Prostate gland (tissue), 2 donors: ENCODE measurements at regions not wholly inside any gene's neighbourhood (a gene's known extent, or its start where the extent isn't known, plus 50 kb on each side); places are given as distances from the start of the nearest gene placed in this dataset.

Source experiments
- DNase-seq: peaks from one replicate; pipeline ENCODE4 v3.0.0-alpha.2; 2019; ENCODE audit warnings: low spot score
- H3K27ac ChIP-seq, 2 donors: fragments of 200-600 bp; sonication (generic); 2 replicates each; pipeline ENCODE4 v1.5.1; 2017 to 2019
- H3K27me3 ChIP-seq: fragments of 200-600 bp; sonication (generic); replicated peaks from 2 replicates; pipeline ENCODE4 v1.5.1; 2019; ENCODE audit not compliant: insufficient read depth
- H3K36me3 ChIP-seq, 2 donors: fragments of 200-600 bp; sonication (generic); 1 replicate in 1 of 2; 2 replicates in 1 of 2; pipeline versions ENCODE4 v1.5.1 to v1.8.1; 2017 to 2019
- H3K4me1 ChIP-seq: fragments of 200-600 bp; sonication (generic); replicated peaks from 2 replicates; pipeline ENCODE4 v1.5.1; 2019
- H3K4me3 ChIP-seq, 2 donors: fragments of 200-600 bp; sonication (generic); 2 replicates each; pipeline ENCODE4 v1.5.1; 2017 to 2019
- H3K9me3 ChIP-seq: fragments of 200-600 bp; sonication (generic); 2 replicates; pipeline ENCODE4 v1.5.1; 2017
- CTCF ChIP-seq, 4 experiments: fragments of 200-600 bp in 2 of 4; fragments of 450-650 bp in 2 of 4; sonication (generic) in 2 of 4; IDR thresholded peaks; 1 replicate in 3 of 4; 2 replicates in 1 of 4; pipeline ENCODE4 v1.5.1; 2016 to 2019; ENCODE audit warnings: antibody characterized with exemption in 4 of 4, mild to moderate bottlenecking in 2 of 4, moderate library complexity in 2 of 4
- POLR2A ChIP-seq: fragments of 450-650 bp; IDR thresholded peaks from one replicate; pipeline ENCODE4 v1.6.1; 2016; ENCODE audit warnings: antibody characterized with exemption, mild to moderate bottlenecking
- POLR2AphosphoS5 ChIP-seq: sonication (generic); formaldehyde crosslinking; IDR thresholded peaks from one replicate; pipeline ENCODE4 v1.6.1; 2017; ENCODE audit warnings: antibody characterized with exemption
- WGBS: methylation state at CpG from one replicate; pipeline ENCODE4 v1.1.5; 2018; 5-methylcytosine and 5-hydroxymethylcytosine counted together
- intact Hi-C: fragments of 100-400 bp; cut with DNase I; formaldehyde crosslinking; loops from one replicate; pipeline ENCODE4 v1.14.2; 2022

- 95% methylated on average over 16 of the region's 16 CpGs for WGBS
- Histone ChIP-seq H3K36me3 (no peaks in the 10 kb centered on the region), H3K27me3 (no peaks in the 10 kb centered on the region), H3K4me1 (no peaks in the 10 kb centered on the region), H3K27ac (no peak overlapping the region), H3K9me3 (no peaks in the 10 kb centered on the region), H3K4me3 (no peak overlapping the region)
- intact Hi-C loops, result no loop called here
- DNase-seq, result no peak
- TF ChIP-seq POLR2AphosphoS5, result no peak
- TF ChIP-seq CTCF (IDR thresholded peaks at IDR 0.05), result no peak
- no peak for TF ChIP-seq POLR2A
Observed at GRCh38 chr3:72047221-72047871, 262.4 kb upstream of the PROK2 start.

- no peaks in the 10 kb centered on the region for H3K4me1 ChIP-seq
- H3K9me3 ChIP-seq, result no peaks in the 10 kb centered on the region
- H3K27me3 ChIP-seq, result no peaks in the 10 kb centered on the region
- intact Hi-C loops, result no loop called here
- H3K36me3 ChIP-seq, result no peaks in the 10 kb centered on the region
- TF ChIP-seq POLR2A (no peak), POLR2AphosphoS5 (no peak), CTCF (IDR thresholded peaks at IDR 0.05) (no peak)
- H3K4me3 ChIP-seq, result no peak overlapping the region
- 78% methylated on average over 7 of the region's 7 CpGs for WGBS
- no peak for DNase-seq
- H3K27ac ChIP-seq, result no peak overlapping the region
Observed at GRCh38 chr3:72044231-72044855, 259.4 kb upstream of the PROK2 start.

GRCh38 chr3:72043204-72044133, 258.5 kb upstream of the PROK2 start:
- H3K27ac ChIP-seq, result no peak overlapping the region
- H3K36me3 ChIP-seq, result no peaks in the 10 kb centered on the region
- intact Hi-C loops, result no loop called here
- H3K27me3 ChIP-seq, result no peaks in the 10 kb centered on the region
- no peak for DNase-seq
- H3K4me1 ChIP-seq, result no peaks in the 10 kb centered on the region
- TF ChIP-seq CTCF (IDR thresholded peaks at IDR 0.05), result no peak
- no peak for TF ChIP-seq POLR2AphosphoS5
- TF ChIP-seq POLR2A, result no peak
- no peak overlapping the region for H3K4me3 ChIP-seq
- no peaks in the 10 kb centered on the region for H3K9me3 ChIP-seq
- WGBS, result 92% methylated on average over 3 of the region's 3 CpGs

- Histone ChIP-seq H3K4me3 (no peak overlapping the region), H3K9me3 (no peaks in the 10 kb centered on the region), H3K4me1 (no peaks in the 10 kb centered on the region), H3K27me3 (no peaks in the 10 kb centered on the region), H3K27ac (no peak overlapping the region), H3K36me3 (no peaks in the 10 kb centered on the region)
- DNase-seq, result no peak
- intact Hi-C loops, result no loop called here
- WGBS, result 85% methylated on average over 7 of the region's 7 CpGs
- no peak for TF ChIP-seq CTCF (IDR thresholded peaks at IDR 0.05)
- no peak for TF ChIP-seq POLR2A
- no peak for TF ChIP-seq POLR2AphosphoS5
Observed at GRCh38 chr3:72042397-72043203, 257.7 kb upstream of the PROK2 start.
